Motor neuron (in vitro differentiated cells): ENCODE measurements at regions not wholly inside any gene's neighbourhood (a gene's known extent, or its start where the extent isn't known, plus 50 kb on each side); places are given as distances from the start of the nearest gene placed in this dataset.

Experiments
- ATAC-seq, 8 experiments: fragments of 200-7000 bp; cut with Tn5 transposase; replicated peaks in 6 of 8; 2 replicates each; pipeline ENCODE4 v1.8.0; 2021; ENCODE audit warnings: mild to moderate bottlenecking in 8 of 8, moderate library complexity in 8 of 8
- H3K27ac ChIP-seq, 2 donors: fragments of 250-450 bp; sonication (Bioruptor Pico); 2 replicates each; pipeline ENCODE4 v1.9.0; 2021; ENCODE audit warnings: antibody characterized with exemption in 2 of 2, mild to moderate bottlenecking in 2 of 2, moderate library complexity in 1 of 2
- H3K4me1 ChIP-seq, 2 donors: fragments of 250-450 bp; sonication (Bioruptor Pico); replicated peaks in 1 of 2; 2 replicates each; pipeline ENCODE4 v1.6.1; 2021; ENCODE audit warnings: antibody characterized with exemption in 2 of 2, mild to moderate bottlenecking in 2 of 2, moderate library complexity in 1 of 2
- H3K4me3 ChIP-seq, 5 donors: fragments of 250-450 bp; sonication (Bioruptor Pico); 2 replicates each; pipeline ENCODE4 v1.9.0; 2021; ENCODE audit warnings: antibody characterized with exemption in 5 of 5, mild to moderate bottlenecking in 5 of 5, moderate library complexity in 4 of 5
- WGBS, 10 experiments: fragments of 450-650 bp; shearing (Covaris generic); methylation state at CpG; one replicate each; pipeline ENCODE4 v1.0.0; 2022; 5-methylcytosine and 5-hydroxymethylcytosine counted together
- in situ Hi-C, 9 experiments: fragments of 400-800 bp; cut with MboI; loops; one replicate each; pipeline ENCODE4 v1.15.0; 2021; ENCODE audit warnings: low sequenced_read_pairs in 9 of 9, low pct_unique_long_range_greater_than_20kb in 2 of 9; ENCODE audit not compliant: unreplicated experiment in 9 of 9

DNA sequence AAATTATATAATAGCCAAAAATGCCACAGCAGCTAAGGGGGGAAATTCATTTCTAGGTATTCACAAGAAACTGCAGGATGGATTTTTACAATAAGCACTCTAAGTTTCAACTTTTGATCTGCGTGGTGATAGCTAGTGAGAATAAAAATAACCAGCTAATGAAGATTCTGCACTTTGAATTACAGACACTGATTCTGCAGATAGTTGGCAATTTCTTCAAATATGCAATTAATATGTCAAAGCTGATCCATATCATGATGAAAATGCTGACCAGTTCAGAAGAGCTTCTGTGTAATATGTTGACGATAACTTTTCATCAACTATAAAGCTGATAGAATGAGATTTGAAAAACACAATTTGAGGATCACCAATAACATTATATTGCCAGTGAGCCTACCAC is 1272.9 kb downstream of the EFNB2 start:
- Histone ChIP-seq H3K27ac (no peak overlapping the region), H3K4me1 (no peaks in the 10 kb centered on the region), H3K4me3 (no peak overlapping the region)
- in situ Hi-C loops: no loop called here
- ATAC-seq: no peak
- WGBS, 10 experiments: 52 to 100% (median 79%) methylated on average over 1 to 2 of the region's 2 CpGs

- H3K27ac ChIP-seq: no peak overlapping the region
- in situ Hi-C loops: no loop called here
- peaks cover 0 to 6% of the 10 kb centered on the region in 2 donors for H3K4me1 ChIP-seq
- WGBS, 10 experiments: 17 to 89% (median 75%) methylated on average over 1 to 6 of the region's 6 CpGs; no CpG with 5 or more reads in 1 of the 10 experiments
- no peak overlapping the region for H3K4me3 ChIP-seq
- no peak for ATAC-seq
Measured at GRCh38 chr13:105259426-105259825, 1276.0 kb downstream of the EFNB2 start.

DNA sequence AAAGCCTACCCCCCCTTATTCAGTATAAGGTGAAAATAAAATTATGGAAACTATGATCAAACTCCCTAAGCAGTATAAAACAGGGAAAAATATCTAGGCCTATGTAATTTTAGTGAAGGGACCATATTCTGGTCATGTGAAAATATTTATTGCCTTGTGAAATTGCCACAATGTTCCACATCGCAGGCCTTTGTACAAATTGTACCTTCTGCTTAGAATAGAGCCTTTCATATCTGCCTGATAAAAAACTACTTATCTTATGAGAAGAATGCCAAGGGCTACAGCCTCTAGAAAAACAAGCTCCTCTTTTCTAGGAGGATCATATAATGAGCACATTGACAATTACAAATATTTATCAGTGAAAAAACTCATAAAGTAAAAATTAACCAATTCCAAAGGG is 1280.0 kb downstream of the EFNB2 start:
- Histone ChIP-seq H3K4me3 (no peak overlapping the region), H3K4me1 (peaks cover 0 to 6% of the 10 kb centered on the region in 2 donors), H3K27ac (no peak overlapping the region)
- WGBS, 10 experiments: 0 to 88% (median 12%) methylated on average over 1 of the region's 1 CpG; no CpG with 5 or more reads in 2 of the 10 experiments
- in situ Hi-C loops: no loop called here
- no peak for ATAC-seq

DNA sequence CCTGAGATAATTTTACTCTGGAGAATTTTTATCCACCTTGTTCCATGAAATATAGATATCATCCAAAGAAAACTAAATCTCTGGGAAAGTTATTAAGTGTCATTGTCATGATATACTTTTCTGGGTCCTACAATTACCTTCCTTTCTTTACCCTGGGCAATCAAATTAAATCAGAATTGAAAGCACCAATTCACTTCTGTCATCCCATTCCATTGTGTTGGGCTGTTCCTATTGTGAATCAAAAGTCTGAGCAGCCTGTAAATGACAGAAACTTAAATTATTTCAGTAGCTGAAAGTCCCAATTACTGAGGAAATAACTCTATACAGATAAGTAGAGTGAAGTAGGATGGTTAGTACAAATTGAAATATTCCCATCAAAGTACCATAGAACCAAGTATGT is 1284.2 kb downstream of the EFNB2 start:
- in situ Hi-C loops: no loop called here
- ATAC-seq: no peak
- no peaks in the 10 kb centered on the region for H3K4me1 ChIP-seq
- H3K27ac ChIP-seq: no peak overlapping the region
- H3K4me3 ChIP-seq: no peak overlapping the region

DNA sequence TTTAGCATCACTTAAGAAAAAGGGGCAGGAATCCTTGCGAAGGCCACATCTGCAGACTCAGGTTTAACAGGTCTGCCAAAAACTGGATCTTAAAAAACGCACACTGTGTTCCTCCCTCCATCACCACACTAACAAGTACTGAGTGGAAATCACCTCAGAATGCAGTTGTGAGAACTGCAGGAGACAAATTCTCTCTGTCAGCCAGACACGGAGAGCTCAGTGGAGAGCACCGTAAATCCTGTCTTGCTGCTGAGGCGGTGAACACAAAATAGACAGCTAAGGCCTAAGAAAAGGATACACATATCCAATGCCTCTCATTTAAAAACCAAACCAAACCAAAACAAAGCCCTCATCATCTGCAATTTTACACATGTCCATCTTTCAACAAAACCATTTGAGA is 1287.6 kb downstream of the EFNB2 start:
- in situ Hi-C loops: no loop called here
- 36 to 100% (median 79%) methylated on average over 1 to 5 of the region's 5 CpGs; no CpG with 5 or more reads in 2 of the 10 experiments for WGBS, 10 experiments
- ATAC-seq: peak in 3 of 8 experiments; percentile 22 to 56 (median 29)
- H3K4me1 ChIP-seq: no peaks in the 10 kb centered on the region
- no peak overlapping the region for H3K4me3 ChIP-seq
- no peak overlapping the region for H3K27ac ChIP-seq

DNA sequence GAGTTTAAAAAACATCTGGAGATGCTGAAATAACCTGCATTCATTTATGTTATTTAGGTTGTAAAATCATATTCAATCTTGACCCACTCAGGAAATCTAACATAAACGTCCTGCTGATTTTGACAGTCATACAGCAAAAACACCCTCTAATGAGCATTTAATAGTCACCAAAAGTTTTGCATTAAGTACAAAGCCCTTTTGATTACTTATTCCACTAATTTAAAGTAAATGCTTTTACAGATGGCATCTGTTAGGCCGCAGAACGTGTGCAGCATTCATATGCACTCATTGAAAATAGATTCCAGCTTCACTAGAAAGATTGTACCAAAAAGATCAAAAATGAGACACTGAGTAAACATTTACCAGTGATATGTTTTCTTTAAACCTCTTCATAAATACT is 1295.1 kb downstream of the EFNB2 start:
- Histone ChIP-seq H3K4me1 (no peaks in the 10 kb centered on the region), H3K4me3 (no peak overlapping the region), H3K27ac (no peak overlapping the region)
- ATAC-seq: no peak
- in situ Hi-C loops: no loop called here
- 0 to 100% (median 84%) methylated on average over 1 to 3 of the region's 3 CpGs; no CpG with 5 or more reads in 1 of the 10 experiments for WGBS, 10 experiments

DNA sequence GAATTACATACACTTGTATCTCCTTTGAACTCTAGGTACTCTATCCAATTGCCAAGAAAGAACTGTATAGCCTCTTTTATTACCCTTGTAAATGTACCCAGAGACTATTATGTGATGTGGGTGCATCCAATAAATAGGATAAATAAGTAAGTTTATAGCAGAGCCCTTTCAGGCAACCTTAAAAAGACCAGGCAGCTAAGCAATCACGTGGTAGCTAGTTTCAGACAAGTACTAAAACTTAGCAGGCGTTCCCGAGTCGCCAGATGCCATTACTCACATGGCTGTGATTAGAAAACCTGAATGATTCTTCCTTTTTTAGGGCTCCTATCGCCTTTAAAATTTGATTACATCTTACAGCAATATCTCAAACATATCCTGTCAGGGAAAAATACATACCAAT is 1303.0 kb downstream of the EFNB2 start:
- no peak overlapping the region for H3K27ac ChIP-seq
- ATAC-seq: no peak
- no peaks in the 10 kb centered on the region for H3K4me1 ChIP-seq
- 0 to 98% (median 76%) methylated on average over 1 to 5 of the region's 5 CpGs; no CpG with 5 or more reads in 1 of the 10 experiments for WGBS, 10 experiments
- in situ Hi-C loops: no loop called here
- H3K4me3 ChIP-seq: no peak overlapping the region

GRCh38 chr13:105232006-105232405 is 1303.5 kb downstream of the EFNB2 start:
- 29 to 96% (median 71%) methylated on average over 2 to 7 of the region's 7 CpGs for WGBS, 10 experiments
- Histone ChIP-seq H3K4me1 (no peaks in the 10 kb centered on the region), H3K4me3 (no peak overlapping the region), H3K27ac (no peak overlapping the region)
- in situ Hi-C loops: no loop called here
- no peak for ATAC-seq

GRCh38 chr13:105231579-105231978 is 1303.9 kb downstream of the EFNB2 start:
- ATAC-seq: no peak
- no peak overlapping the region for H3K4me3 ChIP-seq
- in situ Hi-C loops: no loop called here
- H3K27ac ChIP-seq: no peak overlapping the region
- 0 to 100% (median 52%) methylated on average over 1 to 2 of the region's 2 CpGs; no CpG with 5 or more reads in 2 of the 10 experiments for WGBS, 10 experiments
- no peaks in the 10 kb centered on the region for H3K4me1 ChIP-seq

DNA sequence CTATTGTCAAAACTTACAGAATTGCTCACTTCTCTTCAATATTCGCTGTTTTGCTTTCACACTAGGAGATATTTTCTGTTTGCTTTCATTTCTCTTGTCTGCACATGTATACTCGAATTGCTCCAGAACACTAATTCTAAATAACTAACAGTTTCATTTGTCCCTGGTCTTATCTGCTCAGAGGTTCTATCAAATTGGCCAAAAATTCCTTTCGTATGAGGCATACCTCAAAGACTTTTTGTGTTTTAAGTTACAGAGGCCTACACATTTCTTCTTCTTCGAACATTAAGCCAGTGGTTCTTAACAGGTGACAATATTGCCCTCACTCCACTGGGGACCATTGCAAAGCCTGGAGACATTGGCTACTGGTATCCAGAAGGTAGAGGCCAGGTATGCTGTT is 1314.6 kb downstream of the EFNB2 start:
- in situ Hi-C loops: no loop called here
- H3K4me1 ChIP-seq: peaks cover 0 to 6% of the 10 kb centered on the region in 2 donors
- ATAC-seq: no peak
- H3K27ac ChIP-seq: no peak overlapping the region
- WGBS, 10 experiments: 0 to 100% (median 81%) methylated on average over 1 to 4 of the region's 4 CpGs
- H3K4me3 ChIP-seq: no peak overlapping the region

DNA sequence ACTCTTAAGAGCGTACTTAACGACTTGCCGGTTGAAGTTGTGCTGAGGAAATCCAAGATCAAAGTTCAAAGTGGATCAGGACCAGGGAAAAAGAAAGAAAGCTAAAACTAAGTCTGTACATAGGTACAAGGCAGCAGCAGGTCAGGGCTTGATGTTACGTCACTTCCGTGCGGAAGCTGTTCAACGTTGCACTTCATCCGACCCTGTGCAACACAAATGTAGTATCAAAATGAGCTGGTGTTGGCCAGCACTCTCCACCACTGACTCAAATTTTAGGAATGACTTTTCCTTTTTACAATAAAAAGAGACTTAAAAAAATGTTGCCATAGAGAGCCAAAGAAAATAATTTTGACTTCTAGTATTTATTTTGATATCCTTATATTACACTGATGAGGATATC is 1315.4 kb downstream of the EFNB2 start:
- no peak overlapping the region for H3K27ac ChIP-seq
- no peak overlapping the region for H3K4me3 ChIP-seq
- H3K4me1 ChIP-seq: peaks cover 0 to 6% of the 10 kb centered on the region in 2 donors
- in situ Hi-C loops: no loop called here
- ATAC-seq: no peak
- 60 to 100% (median 96%) methylated on average over 1 to 8 of the region's 8 CpGs; no CpG with 5 or more reads in 1 of the 10 experiments for WGBS, 10 experiments

- H3K27ac ChIP-seq: no peak overlapping the region
- in situ Hi-C loops: no loop called here
- 0 to 100% (median 97%) methylated on average over 1 of the region's 1 CpG for WGBS, 10 experiments
- H3K4me3 ChIP-seq: no peak overlapping the region
- H3K4me1 ChIP-seq: peaks cover 0 to 6% of the 10 kb centered on the region in 2 donors
- no peak for ATAC-seq
Measured at GRCh38 chr13:105219651-105220050, 1315.8 kb downstream of the EFNB2 start.

DNA sequence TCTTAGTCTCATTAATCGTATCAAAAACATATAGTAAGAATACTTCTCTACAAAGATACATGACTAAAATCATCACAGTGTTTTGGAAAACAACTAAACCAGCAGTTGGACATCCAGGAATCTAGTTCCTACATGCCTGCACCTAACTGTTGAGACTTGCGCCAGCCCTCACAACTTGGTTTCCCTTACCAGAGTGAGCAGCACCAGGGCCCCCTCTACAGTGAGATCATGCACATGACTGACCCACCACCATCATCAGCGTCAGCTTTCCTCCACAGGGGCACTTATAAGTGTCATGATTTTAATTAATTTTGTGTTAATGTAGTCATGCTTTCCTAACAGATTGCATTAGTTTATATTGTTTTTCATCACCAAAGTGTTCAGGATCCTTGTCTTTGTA is 1322.0 kb downstream of the EFNB2 start:
- no peak overlapping the region for H3K27ac ChIP-seq
- ATAC-seq: peak in 2 of 8 experiments; percentile 41 to 47
- 29 to 100% (median 90%) methylated on average over 1 to 3 of the region's 3 CpGs; no CpG with 5 or more reads in 2 of the 10 experiments for WGBS, 10 experiments
- in situ Hi-C loops: no loop called here
- no peak overlapping the region for H3K4me3 ChIP-seq
- no peaks in the 10 kb centered on the region for H3K4me1 ChIP-seq

GRCh38 chr13:105207572-105208293 is 1327.7 kb downstream of the EFNB2 start:
- H3K27ac ChIP-seq: no peak overlapping the region
- no peak overlapping the region for H3K4me3 ChIP-seq
- H3K4me1 ChIP-seq: no peaks in the 10 kb centered on the region
- no peak for ATAC-seq
- in situ Hi-C loops: no loop called here
- 4 to 90% (median 68%) methylated on average over 1 to 4 of the region's 4 CpGs for WGBS, 10 experiments
